ENCODE measurements at regions not wholly inside any gene's neighbourhood (a gene's known extent, or its start where the extent isn't known, plus 50 kb on each side); places are given as distances from the start of the nearest gene placed in this dataset.

GRCh38 chr4:100895556-100896197, 377.9 kb upstream of the EMCN start:
- TF ChIP-seq CTCF (conservative IDR thresholded peaks at IDR 0.05): no peak
- TF ChIP-seq EZH2 (IDR thresholded peaks at IDR 0.05; ENCODE audit: low read depth): no peak
